K562 (cell line): ENCODE measurements at regions not wholly inside any gene's neighbourhood (a gene's known extent, or its start where the extent isn't known, plus 50 kb on each side); places are given as distances from the start of the nearest gene placed in this dataset.

ENCODE experiments used
- CBFA2T2 ChIP-seq: fragments of 450-650 bp; conservative IDR thresholded peaks from 2 replicates; pipeline ENCODE4 v1.6.1; 2017; ENCODE audit warnings: mild to moderate bottlenecking
- KLF16 ChIP-seq: IDR thresholded peaks from 2 replicates; pipeline ENCODE4 v1.6.1; 2016; ENCODE audit warnings: antibody characterized with exemption
- MAFF ChIP-seq: IDR thresholded peaks from 2 replicates; pipeline ENCODE4 v1.6.1; 2012; ENCODE audit warnings: low read length, improper control_type of control experiment
- POLR2A ChIP-seq: fragments of 450-650 bp; conservative IDR thresholded peaks from 2 replicates; pipeline ENCODE4 v1.6.1; 2016
- PTRF ChIP-seq: fragments of 450-650 bp; IDR thresholded peaks from 2 replicates; pipeline ENCODE4 v1.6.1; 2016; ENCODE audit warnings: mild to moderate bottlenecking, missing genetic modification characterization, missing compliant biosample characterization
- RAD51 ChIP-seq: fragments of 450-650 bp; IDR thresholded peaks from 2 replicates; pipeline ENCODE4 v1.7.1; 2016; ENCODE audit warnings: low read depth, mild to moderate bottlenecking, borderline replicate concordance
- RFX1 ChIP-seq: fragments of 450-650 bp; IDR thresholded peaks from 2 replicates; pipeline ENCODE4 v1.6.1; 2016; ENCODE audit warnings: mild to moderate bottlenecking, moderate library complexity
- SMAD2 ChIP-seq: fragments of 150-350 bp; IDR thresholded peaks from 2 replicates; pipeline ENCODE4 v1.6.1; 2014; ENCODE audit warnings: low read depth, mild to moderate bottlenecking, low read length
- TOE1 ChIP-seq, 2 experiments: fragments of 450-650 bp in 1 of 2; sonication (generic) in 1 of 2; formaldehyde crosslinking in 1 of 2; IDR thresholded peaks; 2 replicates each; pipeline versions ENCODE4 v1.7.1 to v1.8.0; 2016 to 2022; ENCODE audit warnings: borderline replicate concordance in 2 of 2, mild to moderate bottlenecking in 2 of 2, antibody characterized with exemption in 1 of 2, inconsistent platforms in 1 of 2, low read depth in 1 of 2, missing genetic modification reagents in 1 of 2, moderate library complexity in 1 of 2
- TSC22D4 ChIP-seq: fragments of 450-650 bp; IDR thresholded peaks from 2 replicates; pipeline ENCODE4 v1.6.1; 2016; ENCODE audit warnings: missing genetic modification characterization, missing biosample characterization, control low read depth
- ZNF76 ChIP-seq: fragments of 250-450 bp; sonication (Bioruptor Pico); IDR thresholded peaks from 2 replicates; pipeline ENCODE4 v1.4.0; 2020; ENCODE audit warnings: mild to moderate bottlenecking, moderate library complexity, borderline replicate concordance
- TF ChIP-seq, protein P1 (sequence below), 2 experiments: fragments of 150-350 bp in 1 of 2; IDR thresholded peaks; 2 replicates each; pipeline ENCODE4 v1.6.1; 2012 to 2016; ENCODE audit warnings: low read depth in 2 of 2, low read length in 2 of 2, mild to moderate bottlenecking in 1 of 2, moderate library complexity in 1 of 2
- TF ChIP-seq, protein P2 (sequence below): sonication (generic); formaldehyde crosslinking; IDR thresholded peaks from 2 replicates; pipeline ENCODE4 v1.9.0; 2022; ENCODE audit warnings: mild to moderate bottlenecking, missing genetic modification reagents
- TF ChIP-seq, protein P3 (sequence below): IDR thresholded peaks from 3 replicates; pipeline ENCODE4 v1.6.1; 2011; ENCODE audit warnings: borderline replicate concordance, mild to moderate bottlenecking, moderate library complexity; ENCODE audit not compliant: insufficient read length; ENCODE audit errors: extremely low read depth
- TF ChIP-seq, protein P4 (sequence below): sonication (generic); formaldehyde crosslinking; IDR thresholded peaks from 2 replicates; pipeline ENCODE4 v1.5.0; 2020; ENCODE audit warnings: missing genetic modification reagents
- TF ChIP-seq, protein P5 (sequence below): fragments of 250-450 bp; sonication (Bioruptor Pico); IDR thresholded peaks from 2 replicates; pipeline ENCODE4 v1.8.0; 2022; ENCODE audit warnings: moderate library complexity, mild to moderate bottlenecking, inconsistent platforms
- TF ChIP-seq, protein P6 (sequence below): fragments of 250-450 bp; sonication (Bioruptor Pico); IDR thresholded peaks from 2 replicates; pipeline ENCODE4 v1.8.0; 2022; ENCODE audit warnings: moderate library complexity, mild to moderate bottlenecking, inconsistent platforms

DNA sequence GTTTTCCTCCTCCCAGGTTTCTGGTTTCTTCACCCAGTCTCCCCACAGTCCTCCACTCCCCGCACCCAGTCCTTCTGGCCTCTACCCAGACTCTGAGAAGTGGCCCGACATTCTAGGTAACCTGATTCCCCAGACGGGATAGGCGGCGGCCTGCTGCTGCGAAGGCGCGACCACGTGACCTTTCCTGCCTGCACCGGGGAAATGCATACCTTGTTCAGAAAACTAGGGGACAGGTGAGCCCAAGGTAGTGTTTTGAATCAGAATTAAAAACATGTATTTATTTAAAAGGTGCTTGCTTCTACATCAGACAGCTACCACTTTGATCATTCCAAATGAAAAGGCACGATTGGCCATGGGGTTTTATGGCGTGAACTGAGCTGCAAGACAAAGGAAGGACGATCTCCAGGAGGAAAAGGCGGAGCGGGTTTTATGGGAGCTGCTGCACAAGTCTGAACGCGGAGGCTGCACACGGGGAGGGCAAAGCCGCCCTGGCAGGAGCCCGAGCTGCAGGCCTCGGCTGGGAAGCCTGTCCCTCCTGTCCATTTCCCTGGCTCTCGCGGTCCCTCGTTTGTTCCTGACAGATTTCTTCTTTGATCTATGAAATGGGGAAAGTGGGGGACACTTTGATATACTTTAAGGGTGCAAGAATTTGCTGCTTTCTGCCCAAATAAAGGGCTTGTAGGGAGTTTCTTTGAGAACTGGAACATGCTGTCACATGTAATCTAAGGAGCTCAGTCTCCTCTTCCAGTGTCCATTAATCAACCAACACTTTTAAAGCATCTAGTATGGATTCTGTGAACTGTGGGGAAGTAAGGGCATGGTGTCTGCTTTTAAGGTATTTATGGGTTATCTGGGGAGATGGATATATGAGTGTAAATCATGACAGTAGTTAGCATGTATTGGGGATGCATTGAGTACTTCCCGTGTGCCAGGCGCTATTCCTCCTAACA, 150.9 kb downstream of the SPRY1 start (continued):
- TF ChIP-seq, protein P1, sequence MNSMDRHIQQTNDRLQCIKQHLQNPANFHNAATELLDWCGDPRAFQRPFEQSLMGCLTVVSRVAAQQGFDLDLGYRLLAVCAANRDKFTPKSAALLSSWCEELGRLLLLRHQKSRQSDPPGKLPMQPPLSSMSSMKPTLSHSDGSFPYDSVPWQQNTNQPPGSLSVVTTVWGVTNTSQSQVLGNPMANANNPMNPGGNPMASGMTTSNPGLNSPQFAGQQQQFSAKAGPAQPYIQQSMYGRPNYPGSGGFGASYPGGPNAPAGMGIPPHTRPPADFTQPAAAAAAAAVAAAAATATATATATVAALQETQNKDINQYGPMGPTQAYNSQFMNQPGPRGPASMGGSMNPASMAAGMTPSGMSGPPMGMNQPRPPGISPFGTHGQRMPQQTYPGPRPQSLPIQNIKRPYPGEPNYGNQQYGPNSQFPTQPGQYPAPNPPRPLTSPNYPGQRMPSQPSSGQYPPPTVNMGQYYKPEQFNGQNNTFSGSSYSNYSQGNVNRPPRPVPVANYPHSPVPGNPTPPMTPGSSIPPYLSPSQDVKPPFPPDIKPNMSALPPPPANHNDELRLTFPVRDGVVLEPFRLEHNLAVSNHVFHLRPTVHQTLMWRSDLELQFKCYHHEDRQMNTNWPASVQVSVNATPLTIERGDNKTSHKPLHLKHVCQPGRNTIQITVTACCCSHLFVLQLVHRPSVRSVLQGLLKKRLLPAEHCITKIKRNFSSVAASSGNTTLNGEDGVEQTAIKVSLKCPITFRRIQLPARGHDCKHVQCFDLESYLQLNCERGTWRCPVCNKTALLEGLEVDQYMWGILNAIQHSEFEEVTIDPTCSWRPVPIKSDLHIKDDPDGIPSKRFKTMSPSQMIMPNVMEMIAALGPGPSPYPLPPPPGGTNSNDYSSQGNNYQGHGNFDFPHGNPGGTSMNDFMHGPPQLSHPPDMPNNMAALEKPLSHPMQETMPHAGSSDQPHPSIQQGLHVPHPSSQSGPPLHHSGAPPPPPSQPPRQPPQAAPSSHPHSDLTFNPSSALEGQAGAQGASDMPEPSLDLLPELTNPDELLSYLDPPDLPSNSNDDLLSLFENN (IDR thresholded peaks at IDR 0.05; ENCODE audit: low read depth in 2 of 2, low read length in 2 of 2), result no peak
- TF ChIP-seq, protein P2, sequence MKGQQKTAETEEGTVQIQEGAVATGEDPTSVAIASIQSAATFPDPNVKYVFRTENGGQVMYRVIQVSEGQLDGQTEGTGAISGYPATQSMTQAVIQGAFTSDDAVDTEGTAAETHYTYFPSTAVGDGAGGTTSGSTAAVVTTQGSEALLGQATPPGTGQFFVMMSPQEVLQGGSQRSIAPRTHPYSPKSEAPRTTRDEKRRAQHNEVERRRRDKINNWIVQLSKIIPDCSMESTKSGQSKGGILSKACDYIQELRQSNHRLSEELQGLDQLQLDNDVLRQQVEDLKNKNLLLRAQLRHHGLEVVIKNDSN, result peak; percentile 70
- TF ChIP-seq MAFF, result no peak
- TF ChIP-seq, protein P3, sequence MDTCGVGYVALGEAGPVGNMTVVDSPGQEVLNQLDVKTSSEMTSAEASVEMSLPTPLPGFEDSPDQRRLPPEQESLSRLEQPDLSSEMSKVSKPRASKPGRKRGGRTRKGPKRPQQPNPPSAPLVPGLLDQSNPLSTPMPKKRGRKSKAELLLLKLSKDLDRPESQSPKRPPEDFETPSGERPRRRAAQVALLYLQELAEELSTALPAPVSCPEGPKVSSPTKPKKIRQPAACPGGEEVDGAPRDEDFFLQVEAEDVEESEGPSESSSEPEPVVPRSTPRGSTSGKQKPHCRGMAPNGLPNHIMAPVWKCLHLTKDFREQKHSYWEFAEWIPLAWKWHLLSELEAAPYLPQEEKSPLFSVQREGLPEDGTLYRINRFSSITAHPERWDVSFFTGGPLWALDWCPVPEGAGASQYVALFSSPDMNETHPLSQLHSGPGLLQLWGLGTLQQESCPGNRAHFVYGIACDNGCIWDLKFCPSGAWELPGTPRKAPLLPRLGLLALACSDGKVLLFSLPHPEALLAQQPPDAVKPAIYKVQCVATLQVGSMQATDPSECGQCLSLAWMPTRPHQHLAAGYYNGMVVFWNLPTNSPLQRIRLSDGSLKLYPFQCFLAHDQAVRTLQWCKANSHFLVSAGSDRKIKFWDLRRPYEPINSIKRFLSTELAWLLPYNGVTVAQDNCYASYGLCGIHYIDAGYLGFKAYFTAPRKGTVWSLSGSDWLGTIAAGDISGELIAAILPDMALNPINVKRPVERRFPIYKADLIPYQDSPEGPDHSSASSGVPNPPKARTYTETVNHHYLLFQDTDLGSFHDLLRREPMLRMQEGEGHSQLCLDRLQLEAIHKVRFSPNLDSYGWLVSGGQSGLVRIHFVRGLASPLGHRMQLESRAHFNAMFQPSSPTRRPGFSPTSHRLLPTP, result no peak
- TF ChIP-seq, protein P4, sequence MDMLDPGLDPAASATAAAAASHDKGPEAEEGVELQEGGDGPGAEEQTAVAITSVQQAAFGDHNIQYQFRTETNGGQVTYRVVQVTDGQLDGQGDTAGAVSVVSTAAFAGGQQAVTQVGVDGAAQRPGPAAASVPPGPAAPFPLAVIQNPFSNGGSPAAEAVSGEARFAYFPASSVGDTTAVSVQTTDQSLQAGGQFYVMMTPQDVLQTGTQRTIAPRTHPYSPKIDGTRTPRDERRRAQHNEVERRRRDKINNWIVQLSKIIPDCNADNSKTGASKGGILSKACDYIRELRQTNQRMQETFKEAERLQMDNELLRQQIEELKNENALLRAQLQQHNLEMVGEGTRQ (CRISPR knock-in tag), result peak; percentile 75
- TF ChIP-seq TOE1 (IDR thresholded peaks at IDR 0.05; ENCODE audit: borderline replicate concordance), result peak; percentile 50; the same call in 1 of the 2 replicates
- no peak for TF ChIP-seq TOE1 (CRISPR knock-in tag; IDR thresholded peaks at IDR 0.05; ENCODE audit: borderline replicate concordance, low read depth)
- no peak for TF ChIP-seq PTRF (tag)
- peak; percentile 86 for TF ChIP-seq RAD51
- no peak for TF ChIP-seq KLF16
- no peak for TF ChIP-seq RFX1
- TF ChIP-seq TSC22D4 (tag), result no peak
- TF ChIP-seq ZNF76 (CRISPR knock-in tag), result no peak
- TF ChIP-seq, protein P5, sequence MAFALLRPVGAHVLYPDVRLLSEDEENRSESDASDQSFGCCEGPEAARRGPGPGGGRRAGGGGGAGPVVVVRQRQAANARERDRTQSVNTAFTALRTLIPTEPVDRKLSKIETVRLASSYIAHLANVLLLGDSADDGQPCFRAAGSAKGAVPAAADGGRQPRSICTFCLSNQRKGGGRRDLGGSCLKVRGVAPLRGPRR (CRISPR knock-in tag), result no peak
- TF ChIP-seq POLR2A, result no peak
- no peak for TF ChIP-seq SMAD2
- peak; percentile 49 for TF ChIP-seq CBFA2T2
- TF ChIP-seq, protein P6, sequence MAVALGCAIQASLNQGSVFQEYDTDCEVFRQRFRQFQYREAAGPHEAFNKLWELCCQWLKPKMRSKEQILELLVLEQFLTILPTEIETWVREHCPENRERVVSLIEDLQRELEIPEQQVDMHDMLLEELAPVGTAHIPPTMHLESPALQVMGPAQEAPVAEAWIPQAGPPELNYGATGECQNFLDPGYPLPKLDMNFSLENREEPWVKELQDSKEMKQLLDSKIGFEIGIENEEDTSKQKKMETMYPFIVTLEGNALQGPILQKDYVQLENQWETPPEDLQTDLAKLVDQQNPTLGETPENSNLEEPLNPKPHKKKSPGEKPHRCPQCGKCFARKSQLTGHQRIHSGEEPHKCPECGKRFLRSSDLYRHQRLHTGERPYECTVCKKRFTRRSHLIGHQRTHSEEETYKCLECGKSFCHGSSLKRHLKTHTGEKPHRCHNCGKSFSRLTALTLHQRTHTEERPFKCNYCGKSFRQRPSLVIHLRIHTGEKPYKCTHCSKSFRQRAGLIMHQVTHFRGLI (CRISPR knock-in tag), result no peak
